ENCODE measurements at regions not wholly inside any gene's neighbourhood (a gene's known extent, or its start where the extent isn't known, plus 50 kb on each side); places are given as distances from the start of the nearest gene placed in this dataset.
"Not testable (repeated sequence)": the region's sequence is repeated elsewhere in the genome, so short reads cannot be mapped to it uniquely, and the experiment has no call there.

GRCh38 chr1:209100460-209100859, 483.1 kb upstream of the CAMK1G start:
- no peak for DNase-seq

- no peak for DNase-seq
Observed at GRCh38 chr1:209101106-209101505, 482.4 kb upstream of the CAMK1G start.

- DNase-seq, result no peak
Observed at GRCh38 chr1:209102120-209102519, 481.4 kb upstream of the CAMK1G start.

- no peak for DNase-seq
Observed at GRCh38 chr1:209102531-209102930, 481.0 kb upstream of the CAMK1G start.

- no peak for DNase-seq
Observed at GRCh38 chr1:209103092-209103491, 480.4 kb upstream of the CAMK1G start.

- no peak for DNase-seq
Observed at GRCh38 chr1:209104646-209105045, 478.9 kb upstream of the CAMK1G start.

GRCh38 chr1:209105701-209106100, 477.8 kb upstream of the CAMK1G start:
- DNase-seq, result no peak

GRCh38 chr1:209106237-209106741, 477.2 kb upstream of the CAMK1G start:
- DNase-seq, result no peak

GRCh38 chr1:209106861-209107260, 476.7 kb upstream of the CAMK1G start:
- no peak for DNase-seq

GRCh38 chr1:209107535-209107934, 476.0 kb upstream of the CAMK1G start:
- no peak for DNase-seq

GRCh38 chr1:209109001-209109785, 474.3 kb upstream of the CAMK1G start:
- no peak for DNase-seq

GRCh38 chr1:209113521-209113920, 470.0 kb upstream of the CAMK1G start:
- DNase-seq, result no peak

GRCh38 chr1:209116705-209117104, 466.8 kb upstream of the CAMK1G start:
- no peak for DNase-seq

- no peak for DNase-seq
Observed at GRCh38 chr1:209123601-209124000, 459.9 kb upstream of the CAMK1G start.

GRCh38 chr1:209129091-209129490, 454.4 kb upstream of the CAMK1G start:
- DNase-seq, result not testable (repeated sequence)

GRCh38 chr1:209130886-209131285, 452.6 kb upstream of the CAMK1G start:
- no peak for DNase-seq

- DNase-seq, result no peak
Observed at GRCh38 chr1:209132736-209133467, 450.6 kb upstream of the CAMK1G start.

GRCh38 chr1:209134001-209134400, 449.5 kb upstream of the CAMK1G start:
- DNase-seq, result no peak

- no peak for DNase-seq
Observed at GRCh38 chr1:209143916-209144315, 439.6 kb upstream of the CAMK1G start.

- no peak for DNase-seq
Observed at GRCh38 chr1:209150114-209150513, 433.4 kb upstream of the CAMK1G start.

- DNase-seq, result no peak
Observed at GRCh38 chr1:209153411-209153810, 430.1 kb upstream of the CAMK1G start.

GRCh38 chr1:209154912-209155311, 428.6 kb upstream of the CAMK1G start:
- no peak for DNase-seq

GRCh38 chr1:209155546-209155945, 428.0 kb upstream of the CAMK1G start:
- no peak for DNase-seq

- no peak for DNase-seq
Observed at GRCh38 chr1:209156991-209157390, 426.5 kb upstream of the CAMK1G start.
